NCI-H1694 (cell line): ENCODE measurements at regions not wholly inside any gene's neighbourhood (a gene's known extent, or its start where the extent isn't known, plus 50 kb on each side); places are given as distances from the start of the nearest gene placed in this dataset.

ENCODE experiments used
- DNase-seq: peaks from one replicate; lab custom pipeline; 2025; lab: John Stamatoyannopoulos, UW

GRCh38 chr3:168289471-168290008, 193.8 kb upstream of the GOLIM4 start:
- DNase-seq = no peak

GRCh38 chr3:168288511-168289401, 193.0 kb upstream of the GOLIM4 start:
- no peak for DNase-seq

GRCh38 chr3:168285506-168285905, 189.8 kb upstream of the GOLIM4 start:
- DNase-seq = no peak

- no peak for DNase-seq
These were observed 189.0 kb upstream of the GOLIM4 start for GRCh38 chr3:168284728-168285127.

GRCh38 chr3:168275662-168276061, 179.9 kb upstream of the GOLIM4 start:
- no peak for DNase-seq

GRCh38 chr3:168273917-168274316, 178.2 kb upstream of the GOLIM4 start:
- no peak for DNase-seq

- DNase-seq = no peak
These were observed 177.3 kb upstream of the GOLIM4 start for GRCh38 chr3:168273036-168273435.

GRCh38 chr3:168272343-168272985, 176.7 kb upstream of the GOLIM4 start:
- no peak for DNase-seq

GRCh38 chr3:168271932-168272331, 176.2 kb upstream of the GOLIM4 start:
- no peak for DNase-seq

GRCh38 chr3:168269001-168269400, 173.3 kb upstream of the GOLIM4 start:
- no peak for DNase-seq

- DNase-seq = no peak
These were observed 171.5 kb upstream of the GOLIM4 start for GRCh38 chr3:168267179-168267578.

GRCh38 chr3:168266335-168266734, 170.6 kb upstream of the GOLIM4 start:
- DNase-seq = no peak

- no peak for DNase-seq
These were observed 167.2 kb upstream of the GOLIM4 start for GRCh38 chr3:168262887-168263286.

GRCh38 chr3:168260859-168261258, 165.1 kb upstream of the GOLIM4 start:
- DNase-seq = no peak

- DNase-seq = no peak
These were observed 155.6 kb upstream of the GOLIM4 start for GRCh38 chr3:168251371-168251770.

GRCh38 chr3:168250415-168250861, 154.7 kb upstream of the GOLIM4 start:
- DNase-seq = no peak

- DNase-seq = peak; percentile 29
These were observed 154.1 kb upstream of the GOLIM4 start for GRCh38 chr3:168249550-168250414.

GRCh38 chr3:168249205-168249549, 153.5 kb upstream of the GOLIM4 start:
- DNase-seq = no peak

- no peak for DNase-seq
These were observed 152.9 kb upstream of the GOLIM4 start for GRCh38 chr3:168248383-168249204.

GRCh38 chr3:168241156-168241555, 145.4 kb upstream of the GOLIM4 start:
- DNase-seq = no peak

- no peak for DNase-seq
These were observed 143.6 kb upstream of the GOLIM4 start for GRCh38 chr3:168239287-168239686.
